SU-DHL-6 (cell line): ENCODE measurements at regions not wholly inside any gene's neighbourhood (a gene's known extent, or its start where the extent isn't known, plus 50 kb on each side); places are given as distances from the start of the nearest gene placed in this dataset.

Source experiments
- CTCF ChIP-seq: fragments of 200-600 bp; sonication (generic); IDR thresholded peaks from one replicate; pipeline ENCODE4 v1.5.1; 2017; ENCODE audit warnings: antibody characterized with exemption, mild to moderate bottlenecking, low read length, moderate library complexity; ENCODE audit not compliant: insufficient read depth, poor library complexity, severe bottlenecking
- EZH2phosphoT487 ChIP-seq: fragments of 200-600 bp; sonication (generic), shearing (Covaris generic); conservative IDR thresholded peaks from 2 replicates; pipeline ENCODE4 v1.6.1; 2018; ENCODE audit warnings: mild to moderate bottlenecking, antibody characterized with exemption, low read length, moderate library complexity, mixed read lengths

DNA sequence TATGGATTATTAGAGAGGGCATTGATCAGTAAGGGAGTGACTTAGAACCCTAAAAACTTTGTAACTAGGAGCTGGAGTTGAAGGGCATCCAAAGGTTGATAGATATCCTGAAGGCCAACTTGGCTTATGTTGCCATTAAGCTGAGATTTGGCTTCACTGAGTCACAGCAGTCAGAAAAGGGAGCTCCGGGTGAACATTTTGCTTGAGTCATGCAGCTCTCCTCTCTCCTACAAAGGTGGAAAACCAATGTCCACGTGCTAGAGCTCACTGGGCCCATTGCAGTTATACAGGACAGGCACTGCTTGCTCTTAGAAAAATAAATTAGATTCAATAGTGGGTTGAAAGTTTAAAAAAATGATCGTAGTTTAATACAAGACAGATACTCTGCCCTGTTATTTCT, 87.3 kb upstream of the LRIG3 start:
- TF ChIP-seq CTCF (no peak), EZH2phosphoT487 (no peak)
